ENCODE measurements at regions not wholly inside any gene's neighbourhood (a gene's known extent, or its start where the extent isn't known, plus 50 kb on each side); places are given as distances from the start of the nearest gene placed in this dataset.
"Not testable (repeated sequence)": the region's sequence is repeated elsewhere in the genome, so short reads cannot be mapped to it uniquely, and the experiment has no call there.

GRCh38 chr5:126143622-126144021 is 279.6 kb upstream of the GRAMD2B start (continued):
- TF ChIP-seq ZBTB39 (CRISPR knock-in tag; IDR thresholded peaks at IDR 0.05), result no peak
- TF ChIP-seq ZHX2 (IDR thresholded peaks at IDR 0.05; ENCODE audit: low read depth), result no peak
- TF ChIP-seq ZHX2 (CRISPR knock-in tag; IDR thresholded peaks at IDR 0.05; ENCODE audit: borderline replicate concordance), result no peak
- TF ChIP-seq ZNF224 (CRISPR knock-in tag; IDR thresholded peaks at IDR 0.05), result no peak

- H3K9me3 ChIP-seq (ENCODE audit: low read length); in situ Hi-C loops (cut with HindIII; ENCODE audit: extremely low pct_ligation_motif_present, low pct_unique_long_range_greater_than_20kb); ATAC-seq; H3K4me3 ChIP-seq (replicated peaks in 1 of 3; ENCODE audit: insufficient read depth in 1 of 3, low read depth in 2 of 3, low read length in 3 of 3); H3K4me1 ChIP-seq (ENCODE audit: insufficient read depth, low read length); H3K4me2 ChIP-seq (ENCODE audit: low read depth, low read length); H3K9ac ChIP-seq (ENCODE audit: insufficient read depth, low read depth, low read length); CTCF ChIA-PET (ENCODE audit: low intra/inter-chr PET ratio, low total read pairs); H3K27me3 ChIP-seq (ENCODE audit: control insufficient read depth in 1 of 2, insufficient read depth in 2 of 2, low read length in 2 of 2); intact Hi-C loops (cut with micrococcal nuclease; ENCODE audit: unreplicated experiment); H2AFZ ChIP-seq (ENCODE audit: low read length); FAIRE-seq; H4K20me1 ChIP-seq (ENCODE audit: insufficient read depth, low read length); H3K36me3 ChIP-seq (replicated peaks in 1 of 2; ENCODE audit: control insufficient read depth in 1 of 2, insufficient read depth in 2 of 2, low read length in 2 of 2); H3K79me2 ChIP-seq (ENCODE audit: insufficient read depth, low read length); BruUV-seq (replicated peaks); POLR2A ChIA-PET; DNase-seq (ENCODE audit: low spot score); H3K27ac ChIP-seq (ENCODE audit: extremely low read length, insufficient read depth, low read length): not testable (repeated sequence)
- 2% methylated on average over 2 of the region's 3 CpGs for WGBS (ENCODE audit: low lambda C conversion rate)
Observed at GRCh38 chr5:126150319-126150718, 272.9 kb upstream of the GRAMD2B start.

- H4K20me1 ChIP-seq (ENCODE audit: insufficient read depth, low read length); CTCF ChIA-PET (ENCODE audit: low intra/inter-chr PET ratio, low total read pairs); H3K4me1 ChIP-seq (ENCODE audit: insufficient read depth, low read length); BruUV-seq (replicated peaks); H3K27ac ChIP-seq (ENCODE audit: extremely low read length, insufficient read depth, low read length); H3K27me3 ChIP-seq (ENCODE audit: control insufficient read depth in 1 of 2, insufficient read depth in 2 of 2, low read length in 2 of 2); H3K36me3 ChIP-seq (replicated peaks in 1 of 2; ENCODE audit: control insufficient read depth in 1 of 2, insufficient read depth in 2 of 2, low read length in 2 of 2); in situ Hi-C loops (cut with HindIII; ENCODE audit: extremely low pct_ligation_motif_present, low pct_unique_long_range_greater_than_20kb); FAIRE-seq; DNase-seq (ENCODE audit: low spot score); POLR2A ChIA-PET; ATAC-seq; H3K4me3 ChIP-seq (replicated peaks in 1 of 3; ENCODE audit: insufficient read depth in 1 of 3, low read depth in 2 of 3, low read length in 3 of 3); H3K9ac ChIP-seq (ENCODE audit: insufficient read depth, low read depth, low read length); H2AFZ ChIP-seq (ENCODE audit: low read length); H3K4me2 ChIP-seq (ENCODE audit: low read depth, low read length); intact Hi-C loops (cut with micrococcal nuclease; ENCODE audit: unreplicated experiment); H3K79me2 ChIP-seq (ENCODE audit: insufficient read depth, low read length): not testable (repeated sequence)
- peaks cover 30% of the 10 kb centered on the region for H3K9me3 ChIP-seq (ENCODE audit: low read length)
- 4% methylated on average over 4 of the region's 12 CpGs for WGBS (ENCODE audit: low lambda C conversion rate)
Observed at GRCh38 chr5:126155298-126155697, 267.9 kb upstream of the GRAMD2B start.

Measured in HepG2 (cell line).